ENCODE measurements at regions not wholly inside any gene's neighbourhood (a gene's known extent, or its start where the extent isn't known, plus 50 kb on each side); places are given as distances from the start of the nearest gene placed in this dataset.

DNA sequence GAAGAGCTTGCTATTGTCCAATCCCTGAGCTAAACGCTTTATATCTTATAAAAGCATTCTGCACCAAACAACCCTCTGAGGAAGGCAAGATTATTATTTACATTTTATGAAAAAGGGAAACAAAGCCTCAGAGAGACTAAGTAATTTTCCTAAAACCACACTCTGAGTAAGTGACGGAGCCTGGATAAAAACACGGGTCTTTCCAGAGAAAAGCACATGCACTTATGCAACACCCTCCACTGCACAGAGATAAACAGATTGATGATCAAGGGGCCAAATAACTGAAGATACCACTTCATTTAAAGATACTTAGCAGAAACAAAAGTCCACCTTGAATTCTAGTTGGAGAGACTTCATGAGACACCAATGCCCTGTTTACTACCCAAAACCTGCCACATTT is 214.7 kb upstream of the PDE10A start:
- Histone ChIP-seq H3K27me3 (ENCODE audit: insufficient read depth, poor library complexity, severe bottlenecking) (peaks cover 5% of the 10 kb centered on the region), H3K27ac (replicated peaks) (no peak overlapping the region), H3K4me3 (replicated peaks; ENCODE audit: insufficient read depth, low read length) (no peak overlapping the region)
- no peak for DNase-seq (ENCODE audit: low read depth in 1 of 2, low spot score in 1 of 2)
- no peak for TF ChIP-seq SPI1 (IDR thresholded peaks at IDR 0.05; ENCODE audit: borderline replicate concordance, low read depth)
- TF ChIP-seq, protein P1, sequence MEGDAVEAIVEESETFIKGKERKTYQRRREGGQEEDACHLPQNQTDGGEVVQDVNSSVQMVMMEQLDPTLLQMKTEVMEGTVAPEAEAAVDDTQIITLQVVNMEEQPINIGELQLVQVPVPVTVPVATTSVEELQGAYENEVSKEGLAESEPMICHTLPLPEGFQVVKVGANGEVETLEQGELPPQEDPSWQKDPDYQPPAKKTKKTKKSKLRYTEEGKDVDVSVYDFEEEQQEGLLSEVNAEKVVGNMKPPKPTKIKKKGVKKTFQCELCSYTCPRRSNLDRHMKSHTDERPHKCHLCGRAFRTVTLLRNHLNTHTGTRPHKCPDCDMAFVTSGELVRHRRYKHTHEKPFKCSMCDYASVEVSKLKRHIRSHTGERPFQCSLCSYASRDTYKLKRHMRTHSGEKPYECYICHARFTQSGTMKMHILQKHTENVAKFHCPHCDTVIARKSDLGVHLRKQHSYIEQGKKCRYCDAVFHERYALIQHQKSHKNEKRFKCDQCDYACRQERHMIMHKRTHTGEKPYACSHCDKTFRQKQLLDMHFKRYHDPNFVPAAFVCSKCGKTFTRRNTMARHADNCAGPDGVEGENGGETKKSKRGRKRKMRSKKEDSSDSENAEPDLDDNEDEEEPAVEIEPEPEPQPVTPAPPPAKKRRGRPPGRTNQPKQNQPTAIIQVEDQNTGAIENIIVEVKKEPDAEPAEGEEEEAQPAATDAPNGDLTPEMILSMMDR (IDR thresholded peaks at IDR 0.05; ENCODE audit: insufficient read depth, low read length) = no peak
- no peak for TF ChIP-seq GABPA (IDR thresholded peaks at IDR 0.05; ENCODE audit: low read depth)
- no peak for TF ChIP-seq POLR2AphosphoS5 (IDR thresholded peaks at IDR 0.05; ENCODE audit: low read depth)
- TF ChIP-seq, protein P2, sequence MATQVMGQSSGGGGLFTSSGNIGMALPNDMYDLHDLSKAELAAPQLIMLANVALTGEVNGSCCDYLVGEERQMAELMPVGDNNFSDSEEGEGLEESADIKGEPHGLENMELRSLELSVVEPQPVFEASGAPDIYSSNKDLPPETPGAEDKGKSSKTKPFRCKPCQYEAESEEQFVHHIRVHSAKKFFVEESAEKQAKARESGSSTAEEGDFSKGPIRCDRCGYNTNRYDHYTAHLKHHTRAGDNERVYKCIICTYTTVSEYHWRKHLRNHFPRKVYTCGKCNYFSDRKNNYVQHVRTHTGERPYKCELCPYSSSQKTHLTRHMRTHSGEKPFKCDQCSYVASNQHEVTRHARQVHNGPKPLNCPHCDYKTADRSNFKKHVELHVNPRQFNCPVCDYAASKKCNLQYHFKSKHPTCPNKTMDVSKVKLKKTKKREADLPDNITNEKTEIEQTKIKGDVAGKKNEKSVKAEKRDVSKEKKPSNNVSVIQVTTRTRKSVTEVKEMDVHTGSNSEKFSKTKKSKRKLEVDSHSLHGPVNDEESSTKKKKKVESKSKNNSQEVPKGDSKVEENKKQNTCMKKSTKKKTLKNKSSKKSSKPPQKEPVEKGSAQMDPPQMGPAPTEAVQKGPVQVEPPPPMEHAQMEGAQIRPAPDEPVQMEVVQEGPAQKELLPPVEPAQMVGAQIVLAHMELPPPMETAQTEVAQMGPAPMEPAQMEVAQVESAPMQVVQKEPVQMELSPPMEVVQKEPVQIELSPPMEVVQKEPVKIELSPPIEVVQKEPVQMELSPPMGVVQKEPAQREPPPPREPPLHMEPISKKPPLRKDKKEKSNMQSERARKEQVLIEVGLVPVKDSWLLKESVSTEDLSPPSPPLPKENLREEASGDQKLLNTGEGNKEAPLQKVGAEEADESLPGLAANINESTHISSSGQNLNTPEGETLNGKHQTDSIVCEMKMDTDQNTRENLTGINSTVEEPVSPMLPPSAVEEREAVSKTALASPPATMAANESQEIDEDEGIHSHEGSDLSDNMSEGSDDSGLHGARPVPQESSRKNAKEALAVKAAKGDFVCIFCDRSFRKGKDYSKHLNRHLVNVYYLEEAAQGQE (IDR thresholded peaks at IDR 0.05; ENCODE audit: insufficient replicate concordance, low read depth) = no peak

DNA sequence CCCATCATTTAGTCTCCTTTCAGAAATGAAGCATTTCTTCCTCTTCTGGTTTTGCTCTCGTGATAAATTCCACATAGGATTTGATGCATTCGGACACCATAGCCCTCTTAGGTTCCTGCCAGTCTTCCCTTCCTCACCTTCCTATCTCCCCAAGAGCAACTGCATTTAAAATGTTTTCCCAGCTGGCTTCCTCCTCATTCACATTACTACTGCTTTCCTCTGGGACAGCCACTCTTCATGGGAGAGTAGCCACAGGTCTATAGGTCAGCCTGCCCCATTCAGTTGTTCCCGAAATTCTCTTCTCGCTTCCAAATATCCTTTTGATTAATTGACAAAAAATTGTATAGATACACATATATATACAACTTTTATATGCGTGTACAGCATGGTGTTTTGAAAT is 214.2 kb upstream of the PDE10A start:
- H3K27me3 ChIP-seq (ENCODE audit: insufficient read depth, poor library complexity, severe bottlenecking) = peaks cover 5% of the 10 kb centered on the region
- H3K27ac ChIP-seq (replicated peaks) = no peak overlapping the region
- no peak overlapping the region for H3K4me3 ChIP-seq (replicated peaks; ENCODE audit: insufficient read depth, low read length)
- no peak for DNase-seq (ENCODE audit: low read depth in 1 of 2, low spot score in 1 of 2)
- no peak for TF ChIP-seq SPI1 (IDR thresholded peaks at IDR 0.05; ENCODE audit: borderline replicate concordance, low read depth)
- TF ChIP-seq, protein P2 (IDR thresholded peaks at IDR 0.05; ENCODE audit: insufficient replicate concordance, low read depth) = no peak
- no peak for TF ChIP-seq POLR2AphosphoS5 (IDR thresholded peaks at IDR 0.05; ENCODE audit: low read depth)
- no peak for TF ChIP-seq GABPA (IDR thresholded peaks at IDR 0.05; ENCODE audit: low read depth)
- TF ChIP-seq, protein P1 (IDR thresholded peaks at IDR 0.05; ENCODE audit: insufficient read depth, low read length) = no peak

DNA sequence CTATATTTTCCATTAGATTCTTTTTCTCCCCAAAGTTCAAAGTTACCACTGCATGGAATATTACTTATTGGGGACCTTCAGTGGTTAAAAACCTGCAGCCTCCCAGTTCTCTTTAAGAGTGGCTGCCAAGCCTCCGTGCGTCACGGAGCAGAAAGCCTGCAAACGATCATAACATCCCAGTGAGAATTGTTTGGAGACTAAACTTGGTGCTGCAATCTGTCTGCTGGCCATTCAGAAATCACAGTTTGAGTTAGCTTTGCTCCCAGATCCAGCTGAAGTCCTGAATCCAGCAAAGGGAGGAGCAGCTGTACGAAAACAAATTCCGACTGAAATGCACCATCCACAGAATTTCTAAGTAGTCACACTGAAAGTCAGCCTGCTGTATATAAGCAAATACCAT is 213.5 kb upstream of the PDE10A start:
- no peak for DNase-seq (ENCODE audit: low read depth in 1 of 2, low spot score in 1 of 2)
- TF ChIP-seq SPI1 (IDR thresholded peaks at IDR 0.05; ENCODE audit: borderline replicate concordance, low read depth) = no peak
- TF ChIP-seq, protein P2 (IDR thresholded peaks at IDR 0.05; ENCODE audit: insufficient replicate concordance, low read depth) = no peak
- TF ChIP-seq, protein P1 (IDR thresholded peaks at IDR 0.05; ENCODE audit: insufficient read depth, low read length) = no peak
- TF ChIP-seq GABPA (IDR thresholded peaks at IDR 0.05; ENCODE audit: low read depth) = no peak
- Histone ChIP-seq H3K4me3 (replicated peaks; ENCODE audit: insufficient read depth, low read length) (no peak overlapping the region), H3K27me3 (ENCODE audit: insufficient read depth, poor library complexity, severe bottlenecking) (peaks cover 5% of the 10 kb centered on the region), H3K27ac (replicated peaks) (no peak overlapping the region)

All from HL-60 (cell line).